Ectodermal cell (in vitro differentiated cells): ENCODE measurements at regions not wholly inside any gene's neighbourhood (a gene's known extent, or its start where the extent isn't known, plus 50 kb on each side); places are given as distances from the start of the nearest gene placed in this dataset.

ENCODE experiments used
- H3K27ac ChIP-seq: 2 replicates; pipeline ENCODE4 v1.7.0; 2013; ENCODE audit warnings: mild to moderate bottlenecking, low read depth, low read length; ENCODE audit not compliant: insufficient read depth, poor library complexity, severe bottlenecking
- H3K27me3 ChIP-seq: 2 replicates; pipeline ENCODE4 v1.7.0; 2013; ENCODE audit warnings: mild to moderate bottlenecking, low read length; ENCODE audit not compliant: insufficient read depth, control insufficient read depth, poor library complexity, severe bottlenecking
- H3K36me3 ChIP-seq: one replicate; pipeline ENCODE4 v1.7.0; 2013; ENCODE audit warnings: low read length; ENCODE audit not compliant: control insufficient read depth, insufficient read depth
- H3K4me1 ChIP-seq: one replicate; pipeline ENCODE4 v1.7.0; 2013; ENCODE audit warnings: low read length; ENCODE audit not compliant: control insufficient read depth, insufficient read depth
- H3K4me3 ChIP-seq: 2 replicates; pipeline ENCODE4 v1.7.0; 2013; ENCODE audit warnings: low read depth, low read length, control low read depth; ENCODE audit not compliant: insufficient read depth
- H3K9me3 ChIP-seq: 2 replicates; pipeline ENCODE4 v1.7.0; 2013; ENCODE audit warnings: mild to moderate bottlenecking, low read length, moderate library complexity; ENCODE audit not compliant: control insufficient read depth
- whole genome bisulfite sequencing, 2 experiments: methylation state at CpG; one replicate each; pipeline ENCODE4 v1.1.7; 2013; ENCODE audit warnings: missing lambda C conversion rate in 2 of 2; 5-methylcytosine and 5-hydroxymethylcytosine counted together

GRCh38 chr18:71115261-71115660, 826.4 kb downstream of the SOCS6 start:
- Histone ChIP-seq H3K4me3 (no peak overlapping the region), H3K9me3 (no peaks in the 10 kb centered on the region), H3K4me1 (no peaks in the 10 kb centered on the region), H3K36me3 (no peaks in the 10 kb centered on the region), H3K27ac (no peak overlapping the region), H3K27me3 (no peaks in the 10 kb centered on the region)
- WGBS, 2 experiments: 91 to 92% methylated on average over 8 of the region's 8 CpGs

- Histone ChIP-seq H3K4me3 (no peak overlapping the region), H3K4me1 (no peaks in the 10 kb centered on the region), H3K9me3 (no peaks in the 10 kb centered on the region), H3K27ac (no peak overlapping the region), H3K36me3 (no peaks in the 10 kb centered on the region), H3K27me3 (no peaks in the 10 kb centered on the region)
- WGBS, 2 experiments: 80 to 82% methylated on average over 11 of the region's 11 CpGs
Measured at GRCh38 chr18:71114550-71115210, 825.8 kb downstream of the SOCS6 start.

- 64 to 71% methylated on average over 2 of the region's 2 CpGs for WGBS, 2 experiments
- Histone ChIP-seq H3K27me3 (no peaks in the 10 kb centered on the region), H3K9me3 (peaks cover 4% of the 10 kb centered on the region), H3K4me3 (no peak overlapping the region), H3K4me1 (no peaks in the 10 kb centered on the region), H3K36me3 (no peaks in the 10 kb centered on the region), H3K27ac (no peak overlapping the region)
Measured at GRCh38 chr18:71107244-71107643, 818.4 kb downstream of the SOCS6 start.

- no peak overlapping the region for H3K27ac ChIP-seq
- no peaks in the 10 kb centered on the region for H3K4me1 ChIP-seq
- no peak overlapping the region for H3K4me3 ChIP-seq
- peaks cover 4% of the 10 kb centered on the region for H3K9me3 ChIP-seq
- WGBS, 2 experiments: 11 to 19% methylated on average over 1 of the region's 1 CpG
- H3K27me3 ChIP-seq: no peaks in the 10 kb centered on the region
- H3K36me3 ChIP-seq: no peaks in the 10 kb centered on the region
Measured at GRCh38 chr18:71106701-71107100, 817.9 kb downstream of the SOCS6 start.

- H3K4me3 ChIP-seq: no peak overlapping the region
- no peak overlapping the region for H3K27ac ChIP-seq
- H3K9me3 ChIP-seq: peaks cover 4% of the 10 kb centered on the region
- H3K27me3 ChIP-seq: no peaks in the 10 kb centered on the region
- WGBS, 2 experiments: 66 to 67% methylated on average over 4 of the region's 4 CpGs
- no peaks in the 10 kb centered on the region for H3K36me3 ChIP-seq
- H3K4me1 ChIP-seq: no peaks in the 10 kb centered on the region
Measured at GRCh38 chr18:71105994-71106546, 817.2 kb downstream of the SOCS6 start.

GRCh38 chr18:71105078-71105819, 816.4 kb downstream of the SOCS6 start:
- 53 to 58% methylated on average over 6 of the region's 6 CpGs for WGBS, 2 experiments
- H3K36me3 ChIP-seq: no peaks in the 10 kb centered on the region
- no peaks in the 10 kb centered on the region for H3K27me3 ChIP-seq
- no peaks in the 10 kb centered on the region for H3K4me1 ChIP-seq
- no peak overlapping the region for H3K27ac ChIP-seq
- peaks cover 4% of the 10 kb centered on the region for H3K9me3 ChIP-seq
- no peak overlapping the region for H3K4me3 ChIP-seq

- whole genome bisulfite sequencing, 2 experiments: 76 to 82% methylated on average over 9 of the region's 9 CpGs
- Histone ChIP-seq H3K9me3 (no peaks in the 10 kb centered on the region), H3K4me3 (no peak overlapping the region), H3K4me1 (no peaks in the 10 kb centered on the region), H3K27ac (no peak overlapping the region), H3K36me3 (no peaks in the 10 kb centered on the region), H3K27me3 (no peaks in the 10 kb centered on the region)
Measured at GRCh38 chr18:71079606-71080005, 790.8 kb downstream of the SOCS6 start.

GRCh38 chr18:71077451-71077850, 788.6 kb downstream of the SOCS6 start:
- H3K9me3 ChIP-seq: peaks cover 4% of the 10 kb centered on the region
- no peaks in the 10 kb centered on the region for H3K27me3 ChIP-seq
- no peaks in the 10 kb centered on the region for H3K36me3 ChIP-seq
- no peak overlapping the region for H3K27ac ChIP-seq
- no peaks in the 10 kb centered on the region for H3K4me1 ChIP-seq
- 43 to 54% methylated on average over 3 to 4 of the region's 4 CpGs for WGBS, 2 experiments
- H3K4me3 ChIP-seq: no peak overlapping the region

GRCh38 chr18:71075147-71075546, 786.3 kb downstream of the SOCS6 start:
- no peak overlapping the region for H3K27ac ChIP-seq
- H3K4me3 ChIP-seq: no peak overlapping the region
- WGBS, 2 experiments: 75 to 78% methylated on average over 3 of the region's 3 CpGs
- H3K36me3 ChIP-seq: no peaks in the 10 kb centered on the region
- no peaks in the 10 kb centered on the region for H3K4me1 ChIP-seq
- H3K27me3 ChIP-seq: no peaks in the 10 kb centered on the region
- peaks cover 4% of the 10 kb centered on the region for H3K9me3 ChIP-seq

GRCh38 chr18:71068338-71068737, 779.5 kb downstream of the SOCS6 start:
- H3K27ac ChIP-seq: no peak overlapping the region
- peaks cover 4% of the 10 kb centered on the region for H3K9me3 ChIP-seq
- no peaks in the 10 kb centered on the region for H3K4me1 ChIP-seq
- no peaks in the 10 kb centered on the region for H3K36me3 ChIP-seq
- no peak overlapping the region for H3K4me3 ChIP-seq
- no peaks in the 10 kb centered on the region for H3K27me3 ChIP-seq
- WGBS, 2 experiments: 63 to 66% methylated on average over 6 of the region's 6 CpGs
